AG09309 (cell line): ENCODE measurements at regions not wholly inside any gene's neighbourhood (a gene's known extent, or its start where the extent isn't known, plus 50 kb on each side); places are given as distances from the start of the nearest gene placed in this dataset.

Source experiments
- DNase-seq: peaks from one replicate; pipeline ENCODE4 v3.0.0-alpha.2; 2010; ENCODE audit warnings: low read depth
- H3K4me3 ChIP-seq: 2 replicates; pipeline ENCODE4 v1.5.1; 2011; ENCODE audit warnings: mild to moderate bottlenecking, low read depth, low read length, moderate library complexity; ENCODE audit not compliant: control insufficient read depth
- TF ChIP-seq, protein P1 (sequence below): IDR thresholded peaks from 2 replicates; pipeline ENCODE4 v1.5.1; 2011; ENCODE audit warnings: mild to moderate bottlenecking, low read depth, low read length, inconsistent platforms; ENCODE audit not compliant: insufficient read depth, control insufficient read depth; ENCODE audit errors: missing control alignments

GRCh38 chr4:105092768-105093167, 53.9 kb upstream of the TET2 start:
- no peak overlapping the region for H3K4me3 ChIP-seq
- TF ChIP-seq, protein P1, sequence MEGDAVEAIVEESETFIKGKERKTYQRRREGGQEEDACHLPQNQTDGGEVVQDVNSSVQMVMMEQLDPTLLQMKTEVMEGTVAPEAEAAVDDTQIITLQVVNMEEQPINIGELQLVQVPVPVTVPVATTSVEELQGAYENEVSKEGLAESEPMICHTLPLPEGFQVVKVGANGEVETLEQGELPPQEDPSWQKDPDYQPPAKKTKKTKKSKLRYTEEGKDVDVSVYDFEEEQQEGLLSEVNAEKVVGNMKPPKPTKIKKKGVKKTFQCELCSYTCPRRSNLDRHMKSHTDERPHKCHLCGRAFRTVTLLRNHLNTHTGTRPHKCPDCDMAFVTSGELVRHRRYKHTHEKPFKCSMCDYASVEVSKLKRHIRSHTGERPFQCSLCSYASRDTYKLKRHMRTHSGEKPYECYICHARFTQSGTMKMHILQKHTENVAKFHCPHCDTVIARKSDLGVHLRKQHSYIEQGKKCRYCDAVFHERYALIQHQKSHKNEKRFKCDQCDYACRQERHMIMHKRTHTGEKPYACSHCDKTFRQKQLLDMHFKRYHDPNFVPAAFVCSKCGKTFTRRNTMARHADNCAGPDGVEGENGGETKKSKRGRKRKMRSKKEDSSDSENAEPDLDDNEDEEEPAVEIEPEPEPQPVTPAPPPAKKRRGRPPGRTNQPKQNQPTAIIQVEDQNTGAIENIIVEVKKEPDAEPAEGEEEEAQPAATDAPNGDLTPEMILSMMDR = no peak
- DNase-seq = no peak

- no peak overlapping the region for H3K4me3 ChIP-seq
- TF ChIP-seq, protein P1 = no peak
- no peak for DNase-seq
These were observed 52.7 kb upstream of the TET2 start for GRCh38 chr4:105093975-105094374.
